Stimulated activated CD4-positive, alpha-beta T cell treated with anti-CD3 and anti-CD28 coated beads, Interleukin-4, amount 100 ng/mL, for 4 hours (primary cell): ENCODE measurements at regions not wholly inside any gene's neighbourhood (a gene's known extent, or its start where the extent isn't known, plus 50 kb on each side); places are given as distances from the start of the nearest gene placed in this dataset.

ENCODE experiments used
- DNase-seq, 2 experiments: peaks; one replicate each; pipeline ENCODE4 v3.0.0-alpha.2; 2020

GRCh38 chrX:42725196-42725595 lies 52.8 kb downstream of the PPP1R2C start:
- no peak for DNase-seq

GRCh38 chrX:42720209-42720608 lies 57.8 kb downstream of the PPP1R2C start:
- DNase-seq, result no peak

GRCh38 chrX:42715701-42716262 lies 62.2 kb downstream of the PPP1R2C start:
- no peak for DNase-seq

GRCh38 chrX:42714981-42715700 lies 62.8 kb downstream of the PPP1R2C start:
- peak; percentile 26 to 34 for DNase-seq

GRCh38 chrX:42710452-42710851 lies 67.5 kb downstream of the PPP1R2C start:
- no peak for DNase-seq

- DNase-seq, result no peak
Measured at GRCh38 chrX:42708222-42708621, 69.7 kb downstream of the PPP1R2C start.

GRCh38 chrX:42707742-42708141 lies 70.2 kb downstream of the PPP1R2C start:
- DNase-seq, result no peak

GRCh38 chrX:42704454-42704853 lies 73.5 kb downstream of the PPP1R2C start:
- no peak for DNase-seq

GRCh38 chrX:42697544-42697943 lies 80.4 kb downstream of the PPP1R2C start:
- DNase-seq, result no peak

GRCh38 chrX:42696536-42697124 lies 81.3 kb downstream of the PPP1R2C start:
- no peak for DNase-seq

GRCh38 chrX:42695800-42696358 lies 82.1 kb downstream of the PPP1R2C start:
- DNase-seq, result no peak

GRCh38 chrX:42694260-42694815 lies 83.6 kb downstream of the PPP1R2C start:
- no peak for DNase-seq

- no peak for DNase-seq
Measured at GRCh38 chrX:42691196-42691595, 86.8 kb downstream of the PPP1R2C start.

- no peak for DNase-seq
Measured at GRCh38 chrX:42686706-42687105, 91.3 kb downstream of the PPP1R2C start.

- no peak for DNase-seq
Measured at GRCh38 chrX:42686296-42686695, 91.7 kb downstream of the PPP1R2C start.

GRCh38 chrX:42684065-42684464 lies 93.9 kb downstream of the PPP1R2C start:
- no peak for DNase-seq

GRCh38 chrX:42680666-42681065 lies 97.3 kb downstream of the PPP1R2C start:
- no peak for DNase-seq

GRCh38 chrX:42678133-42678532 lies 99.8 kb downstream of the PPP1R2C start:
- DNase-seq, result no peak

- no peak for DNase-seq
Measured at GRCh38 chrX:42673301-42673810, 104.6 kb downstream of the PPP1R2C start.

GRCh38 chrX:42664680-42665079 lies 113.3 kb downstream of the PPP1R2C start:
- DNase-seq, result no peak

GRCh38 chrX:42628471-42628870 lies 149.5 kb downstream of the PPP1R2C start:
- DNase-seq, result no peak

- no peak for DNase-seq
Measured at GRCh38 chrX:42627891-42628290, 150.1 kb downstream of the PPP1R2C start.

GRCh38 chrX:42624524-42624923 lies 153.4 kb downstream of the PPP1R2C start:
- no peak for DNase-seq

- no peak for DNase-seq
Measured at GRCh38 chrX:42619068-42619467, 158.9 kb downstream of the PPP1R2C start.
